GM19238 (cell line): ENCODE measurements at regions not wholly inside any gene's neighbourhood (a gene's known extent, or its start where the extent isn't known, plus 50 kb on each side); places are given as distances from the start of the nearest gene placed in this dataset.
"Not testable (repeated sequence)": the region's sequence is repeated elsewhere in the genome, so short reads cannot be mapped to it uniquely, and the experiment has no call there.

ENCODE experiments used
- DNase-seq: peaks from one replicate; pipeline ENCODE4 v3.0.0; 2011; ENCODE audit warnings: low spot score; ENCODE audit not compliant: insufficient read length

GRCh38 chr14:99995700-99996356, 69.4 kb upstream of the EVL start:
- peak; percentile 58 for DNase-seq

DNA sequence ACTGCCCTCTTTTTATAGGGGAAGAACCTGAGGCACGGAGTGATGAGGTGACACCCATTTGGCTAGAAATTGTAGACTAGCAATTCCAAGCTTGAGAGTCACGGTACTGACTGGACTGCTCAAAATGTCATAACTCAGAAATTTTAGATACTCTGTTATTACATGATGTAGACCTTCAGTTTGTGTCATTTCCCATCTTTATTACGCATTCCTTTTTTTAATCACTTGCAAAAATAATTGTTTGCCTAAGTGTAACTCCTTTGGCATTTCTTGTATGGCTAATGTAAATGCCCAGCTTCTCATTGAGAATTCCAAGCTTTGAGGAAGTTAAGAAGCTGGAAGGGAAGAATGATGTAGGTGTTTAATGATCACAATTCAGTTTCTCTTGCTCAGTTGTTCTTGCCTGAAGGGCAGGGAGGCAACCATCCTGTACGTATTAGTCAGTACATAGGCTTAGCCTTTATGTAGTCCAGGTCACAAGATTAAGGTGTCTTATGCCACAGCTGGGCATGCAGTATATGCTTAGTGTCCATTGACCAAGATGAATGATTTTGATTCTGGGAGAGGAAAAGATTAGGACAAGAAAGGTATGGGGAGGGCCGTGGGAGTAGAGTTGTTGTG, 68.2 kb upstream of the EVL start:
- DNase-seq = no peak

DNA sequence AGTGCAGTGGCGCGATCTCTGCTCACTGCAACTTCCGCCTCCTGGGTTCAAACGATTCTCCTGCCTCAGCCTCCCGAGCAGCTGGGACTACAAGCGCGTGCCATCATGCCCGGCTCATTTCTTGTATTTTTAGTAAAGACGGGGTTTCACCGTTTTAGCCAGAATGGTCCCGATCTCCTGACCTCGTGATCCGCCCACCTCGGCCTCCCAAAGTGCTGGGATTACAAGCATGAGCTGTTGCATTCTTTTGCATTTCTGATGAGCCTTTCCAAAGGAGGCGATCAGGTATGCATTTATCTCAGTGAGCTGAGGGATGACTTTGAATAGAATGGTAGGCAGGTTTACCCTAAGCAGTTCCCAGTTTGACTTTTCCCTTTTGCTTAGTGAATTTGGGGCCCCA, 64.8 kb upstream of the EVL start:
- DNase-seq = not testable (repeated sequence)

DNA sequence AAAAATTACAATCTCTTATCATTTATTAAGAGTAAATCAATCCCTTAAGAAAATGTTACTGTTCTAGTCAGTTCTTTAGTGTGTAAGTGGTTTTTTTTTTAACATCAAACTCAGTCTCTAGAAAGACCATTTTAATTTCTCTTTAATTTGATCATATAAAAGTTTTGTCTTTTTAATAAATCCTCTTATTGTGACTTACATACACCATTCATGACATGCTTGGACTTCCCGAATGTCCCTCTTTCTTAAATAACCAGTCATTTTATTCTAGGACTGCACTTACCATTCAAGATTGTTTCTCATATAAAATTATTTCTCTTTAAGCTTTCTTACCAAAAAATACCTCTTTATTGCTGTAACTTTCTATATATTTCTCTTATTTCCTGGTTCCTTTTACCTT, 60.8 kb upstream of the EVL start:
- DNase-seq = no peak

GRCh38 chr14:100007254-100007653, 58.0 kb upstream of the EVL start:
- DNase-seq = no peak

DNA sequence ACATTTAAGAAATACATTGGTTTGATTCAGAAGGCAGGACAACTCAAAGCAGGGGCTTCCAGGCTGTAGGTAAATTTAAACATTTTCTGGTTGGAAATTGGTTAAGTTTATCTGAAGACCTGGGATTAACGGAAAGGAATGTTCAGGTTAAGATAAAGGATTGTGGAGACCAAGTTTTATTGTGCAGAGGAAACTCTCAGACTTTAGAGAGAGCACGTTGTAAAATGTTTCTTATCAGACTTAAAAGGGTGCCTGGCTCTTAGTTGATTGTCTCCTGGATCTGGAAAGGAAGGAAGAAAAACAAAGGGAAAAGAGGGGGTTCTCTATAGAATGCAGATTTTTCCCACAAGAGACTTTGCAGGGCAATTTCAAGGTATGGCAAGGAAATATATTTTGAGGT, 55.4 kb upstream of the EVL start:
- not testable (repeated sequence) for DNase-seq

DNA sequence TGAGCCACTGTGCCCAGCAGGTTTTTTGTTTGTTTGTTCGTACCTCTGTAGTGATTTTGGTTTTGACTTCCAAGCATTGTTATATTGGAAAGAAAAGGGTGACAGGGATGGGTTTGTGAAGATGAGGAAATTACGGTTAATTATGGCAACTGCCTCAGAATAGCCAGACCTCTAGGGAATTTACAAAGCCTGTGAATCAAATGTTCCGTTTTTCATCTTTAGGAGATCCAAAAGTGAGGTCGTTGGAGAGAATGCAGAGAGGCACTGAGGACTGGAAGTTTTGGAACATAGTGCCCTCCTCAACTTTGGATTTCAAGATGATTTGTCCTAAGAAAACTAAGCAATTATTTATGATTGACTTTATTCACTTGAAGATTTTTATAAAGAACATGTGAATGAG, 54.5 kb upstream of the EVL start:
- no peak for DNase-seq

DNA sequence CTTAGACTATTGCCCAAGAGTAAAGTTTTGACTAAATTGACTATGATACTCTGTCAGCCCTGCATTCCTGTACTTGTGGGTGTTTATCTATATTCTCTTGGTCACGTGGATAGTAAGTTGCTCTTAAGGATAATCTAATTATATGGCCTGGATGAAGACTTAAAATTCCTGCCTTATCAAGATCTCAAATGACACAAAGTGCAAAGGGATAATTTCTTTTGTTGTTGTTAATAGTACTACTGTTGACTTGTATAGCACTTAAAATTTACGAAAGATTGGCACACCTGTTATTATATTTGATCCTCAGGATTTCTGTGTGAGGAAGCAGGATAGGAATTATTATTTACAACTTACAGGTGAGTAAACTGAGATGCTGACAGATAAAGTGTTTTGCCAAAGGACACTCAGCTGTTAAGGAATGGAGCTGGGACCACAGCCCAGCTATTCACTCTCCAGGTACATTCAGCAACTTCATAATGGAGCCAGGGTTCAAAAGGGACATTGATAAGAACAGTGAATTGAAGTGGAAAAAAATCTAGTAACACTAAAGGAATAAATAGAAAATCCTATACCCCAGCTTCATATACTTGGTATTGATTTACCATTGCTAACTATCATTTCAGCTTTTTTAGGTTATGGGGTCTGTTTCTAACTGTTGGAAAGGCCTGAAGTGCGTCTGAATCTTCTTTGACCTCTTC, 53.4 kb upstream of the EVL start:
- no peak for DNase-seq

- DNase-seq = no peak
Observed at GRCh38 chr14:100012478-100013327, 52.5 kb upstream of the EVL start.

DNA sequence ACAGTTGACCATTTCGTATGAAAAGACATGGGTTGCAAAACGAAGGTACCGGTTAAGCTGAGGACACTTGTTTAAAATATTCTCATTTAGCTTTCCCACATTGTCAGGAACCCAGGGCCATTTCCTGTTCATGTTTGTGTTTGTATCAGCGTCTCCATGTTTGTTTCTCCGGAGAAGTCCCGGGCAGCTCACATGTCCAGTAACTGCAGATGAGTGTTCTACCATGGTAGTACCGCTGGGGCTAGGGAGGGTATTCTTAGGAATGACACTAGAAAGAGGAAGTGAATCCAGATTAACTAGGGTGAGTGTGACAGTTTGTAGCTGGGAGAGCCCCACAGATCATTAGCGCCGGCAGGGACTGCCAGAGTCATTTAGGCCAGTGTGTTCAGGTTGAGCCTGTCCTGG, 50.0 kb upstream of the EVL start:
- peak; percentile 14 for DNase-seq
